KMS-11 (cell line): ENCODE measurements at regions not wholly inside any gene's neighbourhood (a gene's known extent, or its start where the extent isn't known, plus 50 kb on each side); places are given as distances from the start of the nearest gene placed in this dataset.

ENCODE experiments used
- H2AFZ ChIP-seq: fragments of 200-600 bp; sonication (generic); 2 replicates; pipeline ENCODE4 v1.6.1; 2016; ENCODE audit warnings: antibody characterized with exemption, mixed run types, low read depth
- H3K27ac ChIP-seq: fragments of 200-600 bp; sonication (generic); 2 replicates; pipeline ENCODE4 v1.6.1; 2016; ENCODE audit warnings: mild to moderate bottlenecking, mixed run types
- H3K27me3 ChIP-seq: fragments of 200-600 bp; sonication (generic); 2 replicates; pipeline ENCODE4 v1.6.1; 2017; ENCODE audit warnings: mild to moderate bottlenecking, low read depth, mixed run types, moderate library complexity; ENCODE audit not compliant: insufficient read depth
- H3K36me3 ChIP-seq: fragments of 200-600 bp; sonication (generic); 2 replicates; pipeline ENCODE4 v1.6.1; 2017; ENCODE audit warnings: mild to moderate bottlenecking, mixed run types; ENCODE audit not compliant: insufficient read depth
- H3K4me1 ChIP-seq: fragments of 200-600 bp; sonication (generic); 2 replicates; pipeline ENCODE4 v1.6.1; 2016; ENCODE audit warnings: mild to moderate bottlenecking, low read depth, mixed run types; ENCODE audit not compliant: poor library complexity, severe bottlenecking
- H3K4me2 ChIP-seq: fragments of 200-600 bp; sonication (generic); 2 replicates; pipeline ENCODE4 v1.7.0; 2016; ENCODE audit warnings: mild to moderate bottlenecking, mixed run types
- H3K4me3 ChIP-seq: fragments of 200-600 bp; sonication (generic); IDR thresholded peaks from 2 replicates; pipeline ENCODE4 v1.6.1; 2017; ENCODE audit warnings: low read depth, low read length, mixed read lengths; ENCODE audit not compliant: insufficient read depth
- H3K79me2 ChIP-seq: fragments of 200-600 bp; sonication (generic); 2 replicates; pipeline ENCODE4 v1.6.1; 2016; ENCODE audit warnings: low read depth, mixed run types; ENCODE audit not compliant: insufficient read depth
- H3K9ac ChIP-seq: fragments of 200-600 bp; sonication (generic); 2 replicates; pipeline ENCODE4 v1.6.1; 2016; ENCODE audit warnings: mild to moderate bottlenecking, mixed run types
- H4K20me1 ChIP-seq: fragments of 200-600 bp; sonication (generic); 2 replicates; pipeline ENCODE4 v1.6.1; 2016; ENCODE audit warnings: mild to moderate bottlenecking, mixed run types; ENCODE audit not compliant: insufficient read depth
- CTCF ChIP-seq: fragments of 200-600 bp; sonication (generic); conservative IDR thresholded peaks from 2 replicates; pipeline ENCODE4 v1.6.1; 2017; ENCODE audit warnings: low read depth, mild to moderate bottlenecking, antibody characterized with exemption, low read length, moderate library complexity, mixed read lengths

DNA sequence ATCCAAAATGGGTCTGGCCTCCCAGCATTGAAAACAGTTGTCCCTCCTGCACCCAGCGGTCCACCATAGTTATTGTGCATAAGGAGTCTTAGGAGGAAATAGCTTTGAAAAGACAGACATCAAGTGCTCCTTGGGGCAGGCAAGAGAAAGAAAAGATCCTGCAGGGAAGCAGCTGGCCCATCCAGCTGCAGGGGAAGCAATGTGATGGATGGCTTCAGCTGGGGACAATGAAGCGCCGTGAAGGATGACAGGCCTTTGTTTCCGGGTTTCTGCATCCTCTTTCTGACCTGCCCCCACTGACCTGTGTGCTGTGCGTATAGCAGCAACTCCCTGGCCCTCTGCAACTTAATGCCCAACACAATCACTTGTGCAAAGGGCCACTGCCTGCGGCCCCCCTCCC lies 142.9 kb upstream of the NCKAP5 start:
- Histone ChIP-seq H3K27me3 (no peaks in the 10 kb centered on the region), H3K4me3 (no peak overlapping the region), H3K36me3 (no peaks in the 10 kb centered on the region), H4K20me1 (no peaks in the 10 kb centered on the region), H2AFZ (no peak overlapping the region), H3K4me1 (no peaks in the 10 kb centered on the region), H3K4me2 (no peak overlapping the region), H3K79me2 (no peaks in the 10 kb centered on the region), H3K27ac (no peak overlapping the region), H3K9ac (no peak overlapping the region)
- TF ChIP-seq CTCF, result no peak

GRCh38 chr2:133711806-133712205 lies 143.5 kb upstream of the NCKAP5 start:
- H2AFZ ChIP-seq, result no peak overlapping the region
- no peak overlapping the region for H3K4me2 ChIP-seq
- no peak for TF ChIP-seq CTCF

DNA sequence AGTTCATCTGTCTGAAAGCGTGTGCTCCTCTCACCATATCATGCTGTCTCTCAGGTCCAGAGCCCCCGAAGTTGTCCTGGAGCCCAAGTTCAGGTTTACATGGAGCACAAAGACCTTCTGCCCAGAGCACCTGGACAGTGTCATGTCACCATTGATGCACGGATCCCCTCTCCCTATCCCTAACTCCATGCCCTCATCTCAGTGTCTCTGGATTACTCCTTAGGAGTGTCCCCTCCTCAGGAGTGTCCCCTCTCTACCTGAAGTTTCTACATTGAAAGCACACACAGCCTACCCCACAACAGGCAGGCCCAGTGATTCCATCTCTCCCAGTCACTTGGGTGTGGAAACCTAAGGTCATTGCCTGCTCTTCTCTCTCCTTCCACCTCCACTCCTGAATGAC lies 144.1 kb upstream of the NCKAP5 start:
- Histone ChIP-seq H3K36me3 (no peaks in the 10 kb centered on the region), H4K20me1 (no peaks in the 10 kb centered on the region), H3K4me1 (no peaks in the 10 kb centered on the region), H3K9ac (no peak overlapping the region), H3K4me3 (no peak overlapping the region), H3K79me2 (no peaks in the 10 kb centered on the region), H3K27me3 (no peaks in the 10 kb centered on the region), H3K27ac (no peak overlapping the region), H2AFZ (no peak overlapping the region), H3K4me2 (no peak overlapping the region)
- TF ChIP-seq CTCF, result no peak

More at GRCh38 chr2:133711806-133712205, 143.5 kb upstream of the NCKAP5 start:
- Histone ChIP-seq H3K79me2 (no peaks in the 10 kb centered on the region), H4K20me1 (no peaks in the 10 kb centered on the region), H3K27me3 (no peaks in the 10 kb centered on the region), H3K9ac (no peak overlapping the region), H3K4me3 (no peak overlapping the region), H3K27ac (no peak overlapping the region), H3K36me3 (no peaks in the 10 kb centered on the region), H3K4me1 (no peaks in the 10 kb centered on the region)

DNA sequence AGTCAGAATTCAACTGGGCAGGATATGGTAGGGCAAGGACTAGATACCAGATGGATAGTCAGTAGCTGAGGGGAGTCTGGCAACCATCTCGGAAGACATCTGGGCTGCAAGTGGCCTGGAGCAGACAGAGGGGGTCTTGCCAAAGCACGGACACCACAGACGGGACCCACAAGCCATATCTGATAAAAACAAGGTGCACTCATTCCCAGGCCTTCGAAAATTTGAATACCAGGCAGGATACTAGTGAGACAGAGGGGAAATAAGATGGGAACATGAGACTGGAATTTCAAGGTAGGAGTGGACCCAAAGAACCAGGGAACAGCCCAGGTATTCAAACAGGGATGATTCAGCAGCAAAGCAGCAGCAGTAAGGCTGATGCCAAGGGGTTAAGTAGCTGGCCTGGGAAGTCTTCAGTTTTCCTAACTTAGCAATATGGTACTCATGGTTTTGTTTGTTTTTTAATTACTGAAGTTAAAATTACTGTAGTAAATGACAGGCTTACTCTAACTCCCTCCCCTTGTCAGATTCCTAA lies 144.9 kb upstream of the NCKAP5 start:
- TF ChIP-seq CTCF, result no peak
- Histone ChIP-seq H3K4me3 (no peak overlapping the region), H3K27ac (no peak overlapping the region), H3K79me2 (no peaks in the 10 kb centered on the region), H3K4me1 (no peaks in the 10 kb centered on the region), H3K27me3 (no peaks in the 10 kb centered on the region), H3K9ac (no peak overlapping the region), H4K20me1 (no peaks in the 10 kb centered on the region), H3K4me2 (no peak overlapping the region), H2AFZ (no peak overlapping the region), H3K36me3 (no peaks in the 10 kb centered on the region)

- H2AFZ ChIP-seq, result no peak overlapping the region
- no peaks in the 10 kb centered on the region for H3K36me3 ChIP-seq
- H3K9ac ChIP-seq, result no peak overlapping the region
- no peak overlapping the region for H3K27ac ChIP-seq
- no peaks in the 10 kb centered on the region for H3K79me2 ChIP-seq
- H3K27me3 ChIP-seq, result no peaks in the 10 kb centered on the region
- H3K4me1 ChIP-seq, result no peaks in the 10 kb centered on the region
- no peak overlapping the region for H3K4me2 ChIP-seq
- no peaks in the 10 kb centered on the region for H4K20me1 ChIP-seq
- H3K4me3 ChIP-seq, result no peak overlapping the region
- TF ChIP-seq CTCF, result no peak
These were observed 147.9 kb upstream of the NCKAP5 start for GRCh38 chr2:133716166-133716565.
